ENCODE measurements at regions not wholly inside any gene's neighbourhood (a gene's known extent, or its start where the extent isn't known, plus 50 kb on each side); places are given as distances from the start of the nearest gene placed in this dataset.
"Not testable (repeated sequence)": the region's sequence is repeated elsewhere in the genome, so short reads cannot be mapped to it uniquely, and the experiment has no call there.

DNA sequence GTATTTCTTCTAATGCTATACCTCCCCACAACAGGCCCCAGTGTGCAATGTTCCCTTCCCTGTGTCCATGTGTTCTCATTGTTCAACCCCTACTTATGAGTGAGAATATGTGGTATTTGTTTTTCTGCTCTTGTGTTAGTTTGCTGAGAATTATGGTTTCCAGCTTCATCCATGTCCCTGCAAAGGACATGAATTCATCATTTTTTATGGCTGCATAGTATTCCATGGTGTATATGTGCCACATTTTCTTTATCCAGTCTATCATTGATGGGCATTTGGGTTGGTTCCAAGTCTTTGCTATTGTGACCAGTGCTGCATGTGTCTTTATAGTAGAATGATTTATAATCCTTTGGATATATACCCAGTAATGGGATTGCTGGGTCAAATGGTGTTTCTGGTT lies 95.7 kb upstream of the HEY2 start:
- not testable (repeated sequence) for TF ChIP-seq CHD4 (IDR thresholded peaks at IDR 0.05; ENCODE audit: insufficient read depth, insufficient replicate concordance, low read depth, low read length, poor library complexity, severe bottlenecking); ESRRA (IDR thresholded peaks at IDR 0.05; ENCODE audit: borderline replicate concordance, low read depth); CEBPB (tag; IDR thresholded peaks at IDR 0.05); ZNF274 (IDR thresholded peaks at IDR 0.05; ENCODE audit: borderline replicate concordance, low read depth, low read length); SREBF2 (CRISPR knock-in tag; IDR thresholded peaks at IDR 0.05)
- TF ChIP-seq, protein P1, sequence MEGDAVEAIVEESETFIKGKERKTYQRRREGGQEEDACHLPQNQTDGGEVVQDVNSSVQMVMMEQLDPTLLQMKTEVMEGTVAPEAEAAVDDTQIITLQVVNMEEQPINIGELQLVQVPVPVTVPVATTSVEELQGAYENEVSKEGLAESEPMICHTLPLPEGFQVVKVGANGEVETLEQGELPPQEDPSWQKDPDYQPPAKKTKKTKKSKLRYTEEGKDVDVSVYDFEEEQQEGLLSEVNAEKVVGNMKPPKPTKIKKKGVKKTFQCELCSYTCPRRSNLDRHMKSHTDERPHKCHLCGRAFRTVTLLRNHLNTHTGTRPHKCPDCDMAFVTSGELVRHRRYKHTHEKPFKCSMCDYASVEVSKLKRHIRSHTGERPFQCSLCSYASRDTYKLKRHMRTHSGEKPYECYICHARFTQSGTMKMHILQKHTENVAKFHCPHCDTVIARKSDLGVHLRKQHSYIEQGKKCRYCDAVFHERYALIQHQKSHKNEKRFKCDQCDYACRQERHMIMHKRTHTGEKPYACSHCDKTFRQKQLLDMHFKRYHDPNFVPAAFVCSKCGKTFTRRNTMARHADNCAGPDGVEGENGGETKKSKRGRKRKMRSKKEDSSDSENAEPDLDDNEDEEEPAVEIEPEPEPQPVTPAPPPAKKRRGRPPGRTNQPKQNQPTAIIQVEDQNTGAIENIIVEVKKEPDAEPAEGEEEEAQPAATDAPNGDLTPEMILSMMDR (IDR thresholded peaks at IDR 0.05 in 2 of 3, conservative IDR thresholded peaks at IDR 0.05 in 1 of 3; ENCODE audit: insufficient read depth in 2 of 3, low read depth in 1 of 3, low read length in 3 of 3): not testable (repeated sequence)
